GM04504 (cell line): ENCODE measurements at regions not wholly inside any gene's neighbourhood (a gene's known extent, or its start where the extent isn't known, plus 50 kb on each side); places are given as distances from the start of the nearest gene placed in this dataset.

Source experiments
- DNase-seq: peaks from one replicate; pipeline ENCODE4 v3.0.0-alpha.2; 2012; ENCODE audit warnings: low read depth

DNA sequence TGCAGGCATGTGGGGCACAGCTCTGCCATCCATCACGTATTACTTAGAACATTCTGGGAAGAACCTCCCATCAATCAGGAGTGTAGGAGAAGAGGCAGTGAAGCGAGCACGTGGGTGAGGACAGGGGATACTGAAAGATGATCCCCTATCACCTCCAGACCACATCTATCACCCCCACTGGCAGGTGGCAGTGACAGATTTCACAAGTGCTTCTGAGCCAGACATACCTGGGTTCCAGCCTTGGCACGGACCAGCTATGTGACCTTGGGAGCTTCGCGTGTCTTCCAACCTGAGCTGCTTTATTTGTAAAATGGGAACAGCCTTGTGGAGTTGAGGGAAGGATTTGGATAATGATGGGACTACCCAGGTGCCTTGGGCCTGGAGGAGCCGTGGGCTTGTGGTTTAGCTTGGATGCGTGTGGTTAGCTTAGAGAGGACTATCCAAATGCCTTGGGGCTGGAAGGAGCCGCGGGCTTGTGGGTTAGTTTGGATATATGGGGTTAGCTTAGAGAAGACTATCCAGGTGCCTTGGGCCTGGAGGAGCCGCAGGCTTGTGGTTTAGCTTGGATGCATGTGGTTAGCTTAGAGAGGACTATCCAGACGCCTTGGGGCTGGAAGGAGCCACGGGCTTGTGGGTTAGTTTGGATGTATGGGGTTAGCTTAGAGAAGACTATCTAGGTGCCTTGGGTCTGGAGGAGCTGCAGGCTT, 206.4 kb downstream of the ENGASE start:
- DNase-seq, result no peak

DNA sequence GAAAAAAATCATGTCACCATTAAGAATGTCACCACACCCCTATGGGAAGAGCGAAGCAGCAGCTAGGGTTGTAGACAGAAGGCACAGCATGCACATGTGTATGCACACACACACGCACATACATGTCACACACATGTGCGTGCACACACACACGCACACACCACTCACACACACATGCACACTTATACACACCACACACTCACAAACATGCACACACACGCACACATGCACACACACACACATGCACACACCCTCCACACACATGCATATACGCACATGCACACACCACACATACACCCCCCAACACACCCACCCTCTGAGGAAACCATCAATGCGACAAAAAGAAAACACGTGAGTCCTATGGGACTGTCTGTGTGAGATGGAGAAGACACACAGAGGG, 205.4 kb downstream of the ENGASE start:
- no peak for DNase-seq

DNA sequence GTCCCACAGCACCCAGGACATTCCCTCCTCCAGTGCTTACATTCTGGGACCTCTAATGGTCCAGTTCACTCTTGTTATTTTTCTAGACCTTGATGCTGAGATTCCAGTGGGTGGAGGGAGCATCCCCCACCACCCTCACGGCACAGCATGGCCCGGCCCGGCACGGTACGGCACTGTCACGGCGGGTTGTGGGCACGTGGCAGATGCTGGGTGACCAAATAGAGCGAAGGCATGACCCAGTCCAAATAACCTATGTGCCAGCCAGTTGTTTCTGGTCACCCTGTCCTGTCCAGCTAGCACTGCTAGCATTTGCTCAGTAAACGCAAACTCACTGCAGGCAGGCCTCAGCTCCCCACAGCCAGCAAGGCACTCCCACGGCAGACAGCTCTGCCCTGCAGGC, 204.7 kb downstream of the ENGASE start:
- no peak for DNase-seq

DNA sequence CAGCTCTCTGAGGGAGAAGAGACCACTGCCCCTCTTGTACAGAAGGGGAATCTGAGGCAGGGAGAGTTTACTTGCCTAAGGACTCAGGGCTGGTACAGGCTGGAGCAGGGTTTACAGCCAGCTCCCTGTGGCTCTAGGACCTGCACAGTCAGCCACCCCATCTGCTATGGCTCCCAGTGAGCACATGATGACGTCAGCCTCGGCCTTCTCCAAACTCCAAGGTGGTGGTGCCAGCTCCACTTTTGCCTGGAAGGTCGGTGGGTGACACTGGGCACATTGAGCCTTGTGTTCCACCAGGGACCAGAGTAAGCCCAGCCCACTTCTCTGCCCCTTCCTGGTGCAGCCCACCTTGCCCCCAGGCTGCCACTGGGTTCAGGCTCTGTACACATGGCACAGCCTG, 202.2 kb downstream of the ENGASE start:
- DNase-seq, result no peak

DNA sequence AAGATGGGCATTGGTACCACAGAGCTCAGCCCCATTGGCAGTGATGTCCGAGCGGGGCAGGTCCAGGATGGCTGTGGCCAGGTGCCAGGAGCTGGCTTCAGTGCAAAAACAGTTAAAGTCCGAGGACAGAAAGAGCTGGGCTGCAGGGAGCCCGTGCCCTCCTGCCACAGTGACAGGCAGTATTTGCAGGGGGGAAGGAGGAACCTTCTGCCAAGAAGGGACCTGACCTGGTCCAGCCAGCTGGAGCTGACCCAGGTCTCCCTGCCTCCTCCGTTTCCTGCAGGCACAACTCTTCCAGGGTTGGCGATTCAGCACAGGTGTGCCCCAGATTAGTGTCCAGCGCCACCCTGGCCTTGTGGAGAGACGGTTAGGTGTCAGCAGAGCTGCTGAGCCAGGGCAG, 199.0 kb downstream of the ENGASE start:
- no peak for DNase-seq

DNA sequence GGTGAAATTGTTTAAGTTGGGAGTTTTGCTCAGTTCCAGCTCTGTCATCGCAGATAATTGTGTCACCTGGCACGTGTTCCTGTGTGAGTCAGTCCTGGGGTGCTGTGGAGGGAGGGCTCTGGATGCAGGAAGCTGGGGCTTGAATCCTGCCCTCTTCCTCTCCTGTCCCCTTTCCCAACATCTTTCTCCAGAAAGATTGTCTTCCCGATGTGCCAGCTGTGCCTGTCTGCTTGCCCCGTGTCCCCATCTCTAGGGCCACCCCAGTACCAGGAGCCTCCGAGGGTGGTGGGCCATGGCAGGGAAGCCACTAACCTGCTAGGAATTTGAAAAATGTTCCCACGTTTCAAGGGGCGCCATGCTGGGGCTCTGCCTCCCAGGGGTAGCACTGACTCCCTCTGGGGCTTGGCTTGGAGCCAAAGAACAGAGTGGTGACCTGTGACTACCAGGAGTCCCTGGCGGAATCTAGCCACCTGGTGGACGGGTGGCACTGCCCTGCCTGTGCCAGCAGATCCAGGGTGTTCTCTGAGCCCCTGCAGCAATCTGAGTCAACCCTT, 198.1 kb downstream of the ENGASE start:
- DNase-seq, result no peak

DNA sequence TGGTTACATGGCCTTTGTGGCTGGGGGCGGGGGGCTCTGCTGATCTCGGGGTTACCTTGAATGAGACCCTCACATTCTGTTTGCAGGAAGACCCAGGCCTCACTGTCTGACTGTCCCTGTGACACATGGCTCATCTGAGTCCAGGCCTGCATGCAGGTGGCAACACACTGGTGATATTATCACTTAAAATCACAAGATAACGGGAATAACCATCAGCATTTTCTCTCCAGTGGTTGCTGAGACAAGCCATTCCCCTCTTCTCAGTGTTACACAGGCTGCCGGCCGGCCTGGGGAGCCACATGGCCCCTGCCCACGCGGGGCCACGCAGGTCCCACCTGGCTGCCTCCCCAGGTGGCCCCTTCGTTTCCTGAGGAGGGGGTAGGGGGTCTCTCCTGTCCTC, 197.6 kb downstream of the ENGASE start:
- DNase-seq, result no peak

DNA sequence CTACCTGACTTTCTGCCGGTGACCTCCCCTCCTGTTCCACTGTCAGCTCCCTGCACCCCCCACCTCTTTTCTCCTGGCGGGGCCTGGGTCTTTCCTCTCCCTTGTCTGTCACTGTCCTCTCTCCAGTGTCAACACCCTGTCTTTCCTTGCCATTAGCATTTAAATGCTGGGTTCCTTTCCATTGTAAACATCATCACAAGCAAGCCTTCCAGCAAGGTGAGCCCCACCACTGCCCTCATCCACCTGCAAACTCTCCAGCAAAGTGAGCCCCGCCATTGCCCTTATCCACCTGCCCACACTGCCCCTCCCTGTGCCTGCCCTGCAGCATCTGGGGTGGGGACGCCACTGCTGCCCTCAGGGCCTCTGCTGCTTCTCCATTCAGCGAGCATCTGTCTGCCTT, 195.0 kb downstream of the ENGASE start:
- no peak for DNase-seq

DNA sequence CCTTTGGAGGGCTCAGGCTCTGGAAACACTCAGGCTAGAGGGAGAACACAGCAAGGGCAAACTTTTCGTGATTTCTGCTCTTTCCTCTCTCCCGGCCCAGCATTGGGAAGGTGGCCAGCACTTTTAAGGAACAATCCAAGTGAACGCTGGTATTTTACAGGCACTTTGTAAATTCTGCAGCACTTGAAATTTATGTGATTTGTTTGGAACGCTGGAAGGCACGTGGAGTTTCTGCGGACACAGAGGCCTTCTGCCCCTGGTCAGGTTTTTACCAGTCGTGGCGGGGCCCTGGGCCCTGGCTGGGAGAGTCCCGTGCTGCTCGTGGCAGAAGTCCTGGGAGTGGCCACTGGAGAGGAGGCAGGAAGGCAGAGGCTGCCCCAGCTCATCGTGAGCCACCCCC, 188.6 kb downstream of the ENGASE start:
- no peak for DNase-seq

DNA sequence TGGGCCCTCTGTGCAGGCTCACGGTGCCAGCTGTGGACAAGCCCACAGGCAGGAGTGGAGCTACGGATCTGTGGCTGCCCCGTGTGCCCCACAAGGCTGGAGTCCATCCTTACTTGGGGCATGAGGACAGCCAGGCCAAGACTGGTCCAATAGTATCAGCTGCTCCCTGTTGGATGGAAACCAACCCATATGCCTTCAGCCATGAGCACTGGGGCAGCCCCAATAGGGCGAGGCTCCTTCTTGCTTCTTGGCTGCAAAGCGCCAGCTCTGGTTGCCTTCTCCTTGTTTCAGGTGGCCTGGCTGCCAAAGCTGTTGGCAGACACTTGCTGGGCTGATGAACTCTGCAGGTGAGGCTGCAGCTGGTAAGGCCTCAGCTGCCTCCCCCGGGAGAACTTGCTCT, 188.0 kb downstream of the ENGASE start:
- no peak for DNase-seq

DNA sequence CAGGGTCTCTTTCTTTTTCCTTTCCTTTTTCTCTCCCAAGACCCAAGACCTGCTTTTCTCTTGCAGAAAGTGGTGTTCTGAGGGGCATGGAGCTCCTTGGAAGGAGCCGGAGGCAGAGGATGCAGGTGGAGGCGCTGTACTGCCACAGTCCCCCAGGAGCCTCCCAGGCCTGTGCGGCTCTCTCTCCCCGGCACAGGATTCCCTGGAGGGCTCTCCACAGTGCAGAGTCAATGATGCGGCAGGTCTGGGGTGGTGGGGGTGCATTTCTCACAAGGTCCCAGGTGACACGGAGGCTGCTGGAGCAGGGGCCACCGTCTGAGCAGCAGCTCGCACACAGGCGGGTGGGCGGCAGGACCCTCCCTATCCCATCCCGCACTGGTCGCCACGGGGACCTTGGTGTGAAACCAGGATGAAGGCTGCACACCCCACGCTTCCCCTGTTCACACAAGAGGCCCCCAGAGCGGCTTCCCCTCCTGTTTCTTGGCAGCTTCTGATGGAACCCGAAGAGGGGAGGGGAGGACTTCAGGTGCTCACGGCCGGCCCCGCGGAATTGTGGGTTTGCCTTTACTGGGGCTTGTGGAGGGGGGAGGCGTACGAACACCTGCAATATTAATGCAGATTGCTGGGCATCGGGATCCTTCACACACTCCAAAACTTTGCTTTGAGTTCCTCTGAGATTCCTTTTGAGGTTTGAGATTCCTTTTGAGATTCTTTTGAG, 186.9 kb downstream of the ENGASE start:
- no peak for DNase-seq

DNA sequence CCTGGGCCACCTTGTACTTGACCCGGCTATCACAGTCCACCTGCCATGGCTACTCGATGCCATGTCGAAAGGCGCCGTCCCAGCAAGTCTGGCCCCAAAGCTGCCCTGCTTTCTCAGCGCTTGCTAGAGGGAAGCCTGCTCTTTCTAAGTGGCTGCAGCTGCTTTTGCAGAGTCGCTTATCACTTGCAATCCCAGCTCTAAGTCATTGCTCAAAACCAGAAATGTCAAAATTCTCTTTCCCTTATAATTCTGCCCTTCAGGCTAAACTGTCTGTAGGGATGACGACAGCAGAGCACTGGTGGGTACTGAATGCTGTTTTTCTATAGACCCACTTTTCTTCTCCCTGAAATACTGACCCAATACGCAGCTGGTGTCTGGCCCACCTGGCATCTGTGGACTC, 184.2 kb downstream of the ENGASE start:
- no peak for DNase-seq

DNA sequence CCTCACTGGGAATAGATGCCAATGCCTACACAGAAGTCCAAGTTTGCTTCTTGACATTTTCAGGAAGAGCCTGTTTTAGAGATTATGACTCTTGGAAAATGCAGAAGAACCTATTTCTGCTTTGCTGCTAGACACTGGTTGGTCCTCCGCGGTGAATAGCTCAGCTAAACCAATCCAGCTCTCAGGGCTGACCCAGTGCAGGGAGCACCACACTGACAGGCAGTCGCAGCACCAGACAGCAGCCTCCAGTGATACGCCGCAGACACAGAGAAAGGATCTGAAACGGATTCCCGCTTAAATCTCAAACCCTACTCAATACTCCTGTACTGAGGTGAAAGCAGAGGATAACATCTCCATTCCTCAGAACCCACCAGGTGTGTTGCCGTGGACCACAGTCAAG, 183.4 kb downstream of the ENGASE start:
- DNase-seq, result no peak

DNA sequence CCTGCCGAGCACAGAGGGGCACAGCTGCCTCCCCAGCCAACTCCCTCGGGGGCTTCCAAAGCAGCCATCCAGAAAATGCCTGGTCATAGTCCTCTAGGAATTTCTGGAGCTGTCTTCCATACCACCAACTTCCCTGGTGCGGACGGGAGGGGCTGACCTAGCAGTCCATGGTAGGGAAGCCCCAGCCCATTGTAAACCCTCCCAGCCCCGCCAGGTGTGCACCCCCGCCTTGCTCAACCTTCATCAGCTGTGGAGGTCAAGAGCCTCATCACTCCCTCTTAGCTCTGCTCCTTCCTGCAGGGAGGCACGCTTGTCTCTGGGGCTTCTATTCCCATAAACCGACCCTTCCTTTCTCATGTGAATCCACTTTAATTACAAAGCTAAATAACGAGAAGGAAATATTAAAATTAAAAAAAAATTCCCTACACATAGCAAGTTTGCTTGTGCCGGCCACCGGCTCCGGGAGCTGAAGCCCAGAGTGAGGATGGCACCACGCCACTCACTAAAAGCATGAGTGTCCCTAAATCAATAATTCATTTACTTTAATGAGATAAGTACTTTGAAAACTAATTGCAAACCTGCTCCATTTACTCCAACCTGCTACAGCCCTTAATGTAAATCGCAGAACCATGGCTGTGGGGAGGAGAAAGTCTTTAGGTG, 181.4 kb downstream of the ENGASE start:
- DNase-seq, result no peak

DNA sequence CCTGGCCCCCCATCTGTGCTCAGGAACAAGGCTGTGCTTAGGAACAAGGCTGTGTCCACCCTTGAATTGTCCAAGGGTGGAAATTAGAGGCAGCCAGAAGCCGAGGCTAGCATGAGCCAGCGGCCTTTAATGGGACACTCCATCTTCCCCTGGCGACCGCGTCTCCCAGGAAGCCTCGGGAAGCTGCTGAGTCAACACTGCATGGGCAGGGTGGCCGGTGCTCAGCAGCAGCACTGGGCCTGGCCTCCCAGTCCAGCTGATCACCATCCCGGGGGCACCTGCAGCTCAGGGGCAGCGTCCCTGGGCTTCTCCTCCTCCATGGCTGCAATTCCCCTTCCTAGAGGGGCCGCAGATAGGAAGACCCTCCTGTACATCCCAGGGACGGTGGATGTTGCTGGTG, 180.8 kb downstream of the ENGASE start:
- DNase-seq, result no peak

DNA sequence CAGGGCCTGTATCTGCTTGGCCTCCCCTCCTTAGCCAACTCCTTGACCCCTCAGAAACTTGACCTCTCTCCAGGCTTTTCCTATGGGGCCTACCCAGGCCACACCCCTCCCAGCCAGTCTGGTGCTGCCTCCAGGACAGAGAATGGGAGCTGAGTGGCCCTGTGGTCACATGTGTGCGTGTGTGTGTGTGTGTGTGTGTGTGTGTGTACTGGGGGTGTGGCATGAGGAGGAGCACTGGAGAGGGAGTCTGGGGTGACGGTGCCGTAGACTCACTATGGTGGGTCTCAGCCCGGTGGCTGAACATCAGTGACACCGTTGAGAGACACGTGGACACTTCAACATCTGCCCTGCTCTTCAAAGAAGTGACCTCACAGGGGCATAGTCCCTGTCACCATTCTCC, 180.4 kb downstream of the ENGASE start:
- no peak for DNase-seq

DNA sequence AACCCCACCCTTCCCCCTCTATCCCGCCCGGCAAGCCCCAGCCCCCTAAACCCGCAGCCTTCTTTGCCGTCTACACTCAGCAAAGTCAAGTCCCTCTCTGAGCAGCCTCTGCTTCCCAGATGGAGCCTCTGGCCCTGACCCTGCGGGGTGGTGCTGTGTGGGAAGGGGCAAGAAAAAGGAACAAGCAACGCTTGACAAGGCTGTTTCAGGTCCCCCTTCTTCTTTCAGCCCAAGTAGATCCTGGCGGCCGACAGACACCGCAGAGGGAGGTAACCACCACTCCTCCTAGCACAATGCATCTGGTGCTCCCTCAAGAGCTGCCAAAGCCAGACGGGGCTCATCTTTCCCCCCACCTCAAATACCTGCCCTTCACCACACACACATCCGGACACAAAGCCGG, 178.3 kb downstream of the ENGASE start:
- DNase-seq, result no peak

DNA sequence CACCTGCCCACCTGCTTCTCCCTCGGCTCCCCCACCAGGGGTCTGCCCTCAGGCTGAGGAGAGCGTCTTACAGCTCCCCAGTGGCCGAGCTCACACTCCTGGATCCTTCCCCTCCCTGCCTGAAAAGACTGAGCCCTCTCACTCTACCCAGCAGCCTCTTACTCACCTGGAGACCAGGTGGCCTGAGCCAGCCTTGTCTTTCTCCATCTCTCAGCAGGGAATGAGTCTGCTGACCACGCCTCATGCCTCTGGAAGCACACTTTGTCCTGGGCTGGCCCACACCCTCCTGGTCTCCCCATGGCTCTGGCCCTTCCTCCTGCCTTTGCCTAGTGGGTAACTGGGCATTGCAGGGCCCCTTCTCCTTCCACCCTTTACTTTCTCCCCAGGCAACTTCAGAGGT, 177.2 kb downstream of the ENGASE start:
- no peak for DNase-seq

DNA sequence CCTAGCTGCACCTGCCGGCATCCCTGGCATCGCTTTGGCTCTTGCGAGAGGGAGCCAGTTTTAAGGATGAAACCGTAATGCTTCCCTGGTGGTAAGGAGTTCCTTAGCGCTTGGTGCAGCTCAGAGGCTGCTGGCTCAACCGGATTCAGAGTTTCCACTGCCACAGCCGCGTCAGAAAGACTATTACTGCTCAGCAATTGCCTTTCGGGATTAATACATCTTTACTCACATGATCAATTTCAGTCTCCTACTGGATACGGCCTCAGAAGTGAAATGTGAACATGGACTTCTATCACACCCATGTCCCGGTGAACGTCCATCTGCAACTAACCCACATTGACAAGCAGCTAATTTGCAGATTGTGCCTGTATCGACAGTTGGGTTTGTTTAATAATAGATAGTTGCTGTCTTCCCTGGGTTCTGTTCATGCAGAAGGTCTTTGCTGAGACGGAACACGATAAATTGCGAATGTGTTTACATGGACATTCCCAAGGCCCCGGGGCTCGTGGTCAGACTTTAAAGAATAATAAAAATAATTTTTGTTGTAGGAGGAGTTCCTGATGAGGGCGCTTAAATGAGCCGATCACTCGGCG, 175.4 kb downstream of the ENGASE start:
- DNase-seq, result no peak

DNA sequence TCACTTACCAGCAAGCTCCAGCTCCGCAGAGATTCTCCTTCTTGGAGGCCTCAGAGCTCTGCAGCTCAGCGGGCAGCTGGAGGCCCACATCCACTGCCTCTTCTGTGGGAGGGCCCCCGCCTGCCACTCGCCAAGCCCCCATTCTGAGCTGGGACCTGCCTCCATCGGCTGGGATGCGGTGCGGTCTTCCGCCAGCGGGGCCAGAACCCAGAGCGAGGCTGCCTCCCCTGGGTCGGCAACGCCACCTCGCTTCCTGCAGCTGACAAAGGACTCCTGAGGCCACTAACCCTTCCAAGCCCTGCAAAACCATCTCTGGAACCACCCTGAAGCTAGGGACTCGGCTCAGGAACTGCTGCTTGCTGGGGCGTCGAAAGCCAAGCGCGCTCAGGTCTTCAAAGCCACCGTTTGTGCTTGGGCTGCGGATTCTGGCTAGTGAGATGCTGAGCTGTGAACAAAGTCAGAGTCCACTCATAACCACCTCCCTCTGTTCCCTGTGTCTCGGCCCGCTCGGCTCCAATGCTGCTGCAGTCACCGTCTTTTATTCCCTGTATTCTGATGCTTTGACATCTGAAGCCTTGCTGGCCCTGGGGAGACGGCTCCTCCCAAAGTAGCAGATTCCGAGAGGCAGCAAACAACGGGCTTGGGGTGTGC, 174.3 kb downstream of the ENGASE start:
- DNase-seq, result no peak

DNA sequence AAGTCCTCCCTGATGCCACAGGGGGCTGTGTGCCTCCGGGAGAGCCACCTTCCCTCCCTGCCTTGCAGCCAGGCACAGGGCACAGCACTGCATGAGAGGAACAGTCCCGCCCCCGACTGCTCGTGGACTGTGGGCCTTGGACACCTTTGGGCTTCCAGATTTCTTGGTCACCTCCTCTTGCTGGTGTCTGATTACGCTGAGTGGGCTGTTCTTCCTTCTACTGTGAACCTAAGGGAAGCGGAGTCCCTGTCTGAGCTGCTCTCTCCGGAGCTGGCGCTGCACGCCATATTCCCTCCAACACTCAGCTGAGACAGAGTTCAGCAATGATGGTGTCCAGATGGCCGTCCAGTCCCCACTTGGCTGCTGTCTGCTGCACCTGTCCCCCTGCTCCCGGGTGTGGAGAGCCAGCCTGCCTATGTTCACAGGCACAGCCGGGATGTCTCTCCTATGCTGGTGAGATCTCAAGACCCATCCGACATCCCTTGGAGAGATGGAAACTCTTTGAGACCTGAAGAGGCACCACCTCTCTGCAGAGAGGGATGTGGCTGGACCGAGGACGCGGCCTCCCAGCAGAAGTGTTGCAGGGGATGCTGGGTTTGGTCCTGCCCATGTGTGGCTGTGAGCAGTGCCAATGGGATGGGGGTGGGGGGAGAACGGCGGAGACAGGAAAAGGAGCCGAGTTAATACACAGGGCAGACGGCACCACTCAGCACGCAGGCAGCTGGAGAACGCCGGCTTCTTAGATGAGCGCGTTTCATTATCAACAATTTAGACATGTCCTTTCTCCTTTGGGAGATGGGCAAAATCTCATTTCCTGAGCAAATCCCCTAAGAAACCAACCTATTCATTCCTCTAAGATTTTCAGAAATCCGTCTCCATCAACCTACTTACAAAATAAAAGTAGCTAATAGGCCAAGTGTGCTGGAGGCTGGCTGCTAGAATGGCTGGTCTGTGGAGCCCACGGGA, 171.9 kb downstream of the ENGASE start:
- no peak for DNase-seq
